Prostate gland (tissue), 2 donors: ENCODE measurements at regions not wholly inside any gene's neighbourhood (a gene's known extent, or its start where the extent isn't known, plus 50 kb on each side); places are given as distances from the start of the nearest gene placed in this dataset.

Experiments used
- DNase-seq: peaks from one replicate; pipeline ENCODE4 v3.0.0-alpha.2; 2019; ENCODE audit warnings: low spot score
- H3K27ac ChIP-seq, 2 donors: fragments of 200-600 bp; sonication (generic); 2 replicates each; pipeline ENCODE4 v1.5.1; 2017 to 2019
- H3K27me3 ChIP-seq: fragments of 200-600 bp; sonication (generic); replicated peaks from 2 replicates; pipeline ENCODE4 v1.5.1; 2019; ENCODE audit not compliant: insufficient read depth
- H3K36me3 ChIP-seq, 2 donors: fragments of 200-600 bp; sonication (generic); 1 replicate in 1 of 2; 2 replicates in 1 of 2; pipeline versions ENCODE4 v1.5.1 to v1.8.1; 2017 to 2019
- H3K4me1 ChIP-seq: fragments of 200-600 bp; sonication (generic); replicated peaks from 2 replicates; pipeline ENCODE4 v1.5.1; 2019
- H3K4me3 ChIP-seq, 2 donors: fragments of 200-600 bp; sonication (generic); 2 replicates each; pipeline ENCODE4 v1.5.1; 2017 to 2019
- H3K9me3 ChIP-seq: fragments of 200-600 bp; sonication (generic); 2 replicates; pipeline ENCODE4 v1.5.1; 2017
- POLR2A ChIP-seq: fragments of 450-650 bp; IDR thresholded peaks from one replicate; pipeline ENCODE4 v1.6.1; 2016; ENCODE audit warnings: antibody characterized with exemption, mild to moderate bottlenecking
- POLR2AphosphoS5 ChIP-seq: sonication (generic); formaldehyde crosslinking; IDR thresholded peaks from one replicate; pipeline ENCODE4 v1.6.1; 2017; ENCODE audit warnings: antibody characterized with exemption
- WGBS: methylation state at CpG from one replicate; pipeline ENCODE4 v1.1.5; 2018; 5-methylcytosine and 5-hydroxymethylcytosine counted together
- intact Hi-C: fragments of 100-400 bp; cut with DNase I; formaldehyde crosslinking; loops from one replicate; pipeline ENCODE4 v1.14.2; 2022
- TF ChIP-seq, protein P1 (sequence below), 4 experiments: fragments of 200-600 bp in 2 of 4; fragments of 450-650 bp in 2 of 4; sonication (generic) in 2 of 4; IDR thresholded peaks; 1 replicate in 3 of 4; 2 replicates in 1 of 4; pipeline ENCODE4 v1.5.1; 2016 to 2019; ENCODE audit warnings: antibody characterized with exemption in 4 of 4, mild to moderate bottlenecking in 2 of 4, moderate library complexity in 2 of 4

DNA sequence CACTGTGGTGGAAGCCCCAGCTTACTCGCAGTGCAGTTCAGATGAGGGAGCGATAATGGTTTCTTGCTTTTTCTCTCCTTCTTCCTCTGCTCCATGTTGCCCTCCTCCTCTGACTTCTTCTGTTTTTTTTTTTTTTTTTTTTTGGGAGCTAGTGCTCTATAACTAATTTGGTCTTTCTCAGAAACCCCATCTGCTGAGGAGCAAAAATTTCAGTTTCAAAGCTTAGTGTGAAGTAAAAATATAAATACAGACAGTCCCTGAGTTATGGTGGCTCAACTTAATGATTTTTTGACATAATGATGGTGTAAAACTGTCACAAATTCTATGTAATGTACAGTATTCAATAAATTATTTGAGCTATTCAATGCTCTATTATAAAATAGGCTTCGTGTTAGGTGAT is 120.7 kb downstream of the TBX19 start:
- no peak for DNase-seq
- intact Hi-C loops: no loop called here
- no peaks in the 10 kb centered on the region for H3K27me3 ChIP-seq
- TF ChIP-seq POLR2A (no peak), POLR2AphosphoS5 (no peak)
- TF ChIP-seq, protein P1, sequence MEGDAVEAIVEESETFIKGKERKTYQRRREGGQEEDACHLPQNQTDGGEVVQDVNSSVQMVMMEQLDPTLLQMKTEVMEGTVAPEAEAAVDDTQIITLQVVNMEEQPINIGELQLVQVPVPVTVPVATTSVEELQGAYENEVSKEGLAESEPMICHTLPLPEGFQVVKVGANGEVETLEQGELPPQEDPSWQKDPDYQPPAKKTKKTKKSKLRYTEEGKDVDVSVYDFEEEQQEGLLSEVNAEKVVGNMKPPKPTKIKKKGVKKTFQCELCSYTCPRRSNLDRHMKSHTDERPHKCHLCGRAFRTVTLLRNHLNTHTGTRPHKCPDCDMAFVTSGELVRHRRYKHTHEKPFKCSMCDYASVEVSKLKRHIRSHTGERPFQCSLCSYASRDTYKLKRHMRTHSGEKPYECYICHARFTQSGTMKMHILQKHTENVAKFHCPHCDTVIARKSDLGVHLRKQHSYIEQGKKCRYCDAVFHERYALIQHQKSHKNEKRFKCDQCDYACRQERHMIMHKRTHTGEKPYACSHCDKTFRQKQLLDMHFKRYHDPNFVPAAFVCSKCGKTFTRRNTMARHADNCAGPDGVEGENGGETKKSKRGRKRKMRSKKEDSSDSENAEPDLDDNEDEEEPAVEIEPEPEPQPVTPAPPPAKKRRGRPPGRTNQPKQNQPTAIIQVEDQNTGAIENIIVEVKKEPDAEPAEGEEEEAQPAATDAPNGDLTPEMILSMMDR (IDR thresholded peaks at IDR 0.05): no peak
- H3K4me3 ChIP-seq: no peak overlapping the region
- no peak overlapping the region for H3K27ac ChIP-seq
- H3K36me3 ChIP-seq: no peaks in the 10 kb centered on the region
- WGBS: 93% methylated on average over 3 of the region's 3 CpGs
- H3K4me1 ChIP-seq: no peaks in the 10 kb centered on the region
- no peaks in the 10 kb centered on the region for H3K9me3 ChIP-seq

DNA sequence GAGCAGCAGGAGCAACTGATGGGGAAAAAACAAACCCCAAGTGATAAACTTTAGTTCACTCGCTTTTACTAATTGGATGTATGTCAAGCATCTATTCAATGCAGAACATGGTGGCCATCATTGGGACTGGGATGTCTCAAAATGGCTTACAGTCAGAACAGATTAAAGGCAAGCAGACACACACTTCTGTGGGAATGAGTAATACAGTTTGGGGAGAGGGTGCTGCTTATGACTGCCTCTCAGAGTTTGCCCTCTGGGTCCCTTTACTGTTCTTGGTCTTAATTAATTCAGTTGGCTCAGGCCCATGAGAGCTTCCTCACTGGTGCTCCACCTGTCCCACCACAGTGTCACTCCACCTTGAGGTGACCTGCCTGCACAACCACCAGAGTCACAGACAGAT is 119.5 kb downstream of the TBX19 start:
- no peaks in the 10 kb centered on the region for H3K36me3 ChIP-seq
- H3K27ac ChIP-seq: no peak overlapping the region
- H3K9me3 ChIP-seq: no peaks in the 10 kb centered on the region
- no peaks in the 10 kb centered on the region for H3K4me1 ChIP-seq
- H3K4me3 ChIP-seq: no peak overlapping the region
- 91% methylated on average over 1 of the region's 1 CpG for WGBS
- intact Hi-C loops: no loop called here
- TF ChIP-seq, protein P1 (IDR thresholded peaks at IDR 0.05): no peak
- TF ChIP-seq POLR2A: no peak
- TF ChIP-seq POLR2AphosphoS5: no peak
- DNase-seq: no peak
- no peaks in the 10 kb centered on the region for H3K27me3 ChIP-seq

DNA sequence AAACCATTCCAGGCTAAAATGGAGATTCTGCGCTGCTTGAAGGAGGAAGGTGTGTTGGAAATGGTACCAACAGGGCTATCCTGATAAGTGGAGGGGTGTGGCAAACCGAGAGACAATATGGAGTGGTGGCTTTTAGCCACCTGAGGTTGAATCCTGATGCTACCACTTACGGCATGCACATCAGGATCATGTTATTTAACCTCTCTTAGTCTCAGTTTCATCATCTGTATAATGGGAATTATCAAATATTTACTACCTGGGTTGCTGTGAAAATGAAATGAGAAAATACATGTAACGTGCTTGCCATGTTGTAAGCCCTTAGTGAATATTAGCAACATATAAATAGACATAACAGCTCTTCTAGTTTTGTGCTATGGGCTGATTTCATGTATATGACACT is 117.1 kb downstream of the TBX19 start:
- Histone ChIP-seq H3K4me3 (no peak overlapping the region), H3K27me3 (no peaks in the 10 kb centered on the region), H3K4me1 (no peaks in the 10 kb centered on the region), H3K27ac (no peak overlapping the region), H3K9me3 (no peaks in the 10 kb centered on the region), H3K36me3 (no peaks in the 10 kb centered on the region)
- TF ChIP-seq POLR2AphosphoS5 (no peak), POLR2A (no peak)
- TF ChIP-seq, protein P1 (IDR thresholded peaks at IDR 0.05): no peak
- DNase-seq: no peak
- 91% methylated on average over 4 of the region's 4 CpGs for WGBS
- intact Hi-C loops: no loop called here

DNA sequence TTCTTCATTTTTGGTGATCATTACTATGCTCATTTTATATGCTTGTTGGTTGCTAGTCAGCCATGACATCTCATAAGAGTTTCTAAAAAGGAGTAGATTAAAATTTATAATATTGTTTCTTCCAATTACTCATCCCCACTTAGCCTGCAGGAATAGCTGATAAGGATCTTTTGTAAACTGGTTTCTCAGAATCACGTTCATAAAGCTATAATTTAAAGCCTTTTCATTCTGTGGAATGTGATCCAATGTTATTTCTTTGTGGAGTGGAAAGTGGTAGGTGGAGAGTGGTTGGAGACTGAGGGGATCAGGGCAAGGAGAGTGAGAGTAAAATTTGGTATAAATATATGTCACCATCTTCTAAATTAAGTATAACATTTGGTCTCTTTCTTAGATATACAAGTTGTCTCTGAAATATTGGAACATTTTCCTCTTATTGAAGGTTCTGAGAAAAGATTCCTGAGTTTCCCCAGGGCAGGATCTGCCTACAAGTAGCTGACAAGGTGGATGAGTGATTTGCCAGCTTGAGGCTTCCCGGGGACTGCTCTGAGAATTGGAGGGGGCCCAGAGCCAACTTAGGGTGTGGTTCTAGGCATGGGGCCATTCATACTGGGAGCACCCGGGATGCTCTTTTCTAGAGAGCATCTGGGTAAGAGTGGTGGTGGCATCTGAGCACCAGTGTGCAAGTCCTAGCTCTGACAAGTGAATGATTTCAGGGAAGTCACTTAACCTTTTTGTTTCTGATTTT is 116.4 kb downstream of the TBX19 start:
- 10% methylated on average over 3 of the region's 3 CpGs for WGBS
- intact Hi-C loops: no loop called here
- TF ChIP-seq POLR2AphosphoS5: no peak
- TF ChIP-seq, protein P1 (IDR thresholded peaks at IDR 0.05): no peak
- H3K36me3 ChIP-seq: no peaks in the 10 kb centered on the region
- no peak for DNase-seq
- H3K4me1 ChIP-seq: peaks cover under 1% of the 10 kb centered on the region
- no peaks in the 10 kb centered on the region for H3K27me3 ChIP-seq
- no peak overlapping the region for H3K27ac ChIP-seq
- H3K9me3 ChIP-seq: no peaks in the 10 kb centered on the region
- H3K4me3 ChIP-seq: no peak overlapping the region

DNA sequence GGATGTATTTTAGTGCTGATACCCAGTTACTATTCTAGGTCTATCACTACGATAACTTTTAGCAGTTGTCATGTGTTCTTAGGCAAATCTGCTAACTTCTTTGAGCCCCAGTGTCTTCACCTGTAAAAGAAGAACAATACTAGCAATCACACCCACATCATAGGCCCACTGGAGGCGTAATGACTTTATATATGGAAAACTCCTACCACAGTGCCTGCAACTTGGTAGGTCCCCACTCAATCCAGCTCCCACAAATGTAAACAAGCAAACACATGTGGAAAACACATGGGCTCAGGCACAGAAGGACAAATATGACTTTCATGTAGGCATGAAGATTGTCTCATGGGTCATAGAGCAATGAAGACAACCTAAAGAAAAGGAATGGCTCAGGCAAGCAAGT is 115.8 kb downstream of the TBX19 start:
- DNase-seq: no peak

More for the DNA sequence above, 115.8 kb downstream of the TBX19 start:
- TF ChIP-seq, protein P1 (IDR thresholded peaks at IDR 0.05): no peak
- TF ChIP-seq POLR2AphosphoS5 (no peak), POLR2A (no peak)
- H3K36me3 ChIP-seq: no peaks in the 10 kb centered on the region
- no peak overlapping the region for H3K4me3 ChIP-seq
- 84% methylated on average over 2 of the region's 2 CpGs for WGBS
- intact Hi-C loops: no loop called here
- no peaks in the 10 kb centered on the region for H3K9me3 ChIP-seq
- no peaks in the 10 kb centered on the region for H3K27me3 ChIP-seq
- H3K27ac ChIP-seq: no peak overlapping the region
- peaks cover 7% of the 10 kb centered on the region for H3K4me1 ChIP-seq
